HepG2 (cell line): ENCODE measurements at regions not wholly inside any gene's neighbourhood (a gene's known extent, or its start where the extent isn't known, plus 50 kb on each side); places are given as distances from the start of the nearest gene placed in this dataset.

Experiments
- CTCF ChIP-seq: sonication (generic); formaldehyde crosslinking; IDR thresholded peaks from 2 replicates; pipeline ENCODE4 v1.5.0; 2020; ENCODE audit warnings: mild to moderate bottlenecking, missing genetic modification reagents, moderate library complexity
- NFE2L2 ChIP-seq: fragments of 150-350 bp; IDR thresholded peaks from 2 replicates; pipeline ENCODE4 v1.6.1; 2014; ENCODE audit warnings: low read length
- POLR2A ChIP-seq, 2 experiments: IDR thresholded peaks; 2 replicates each; pipeline ENCODE4 v1.6.1; 2011; ENCODE audit warnings: low read depth in 2 of 2, low read length in 2 of 2, mild to moderate bottlenecking in 1 of 2, moderate library complexity in 1 of 2; ENCODE audit not compliant: insufficient read depth in 1 of 2
- SMC3 ChIP-seq: IDR thresholded peaks from 2 replicates; pipeline ENCODE4 v1.6.1; 2011; ENCODE audit warnings: low read length, improper control_type of control experiment
- USF2 ChIP-seq, 2 experiments: sonication (generic) in 1 of 2; formaldehyde crosslinking in 1 of 2; IDR thresholded peaks; 2 replicates each; pipeline versions ENCODE4 v1.5.1 to v1.6.1; 2011 to 2020; ENCODE audit warnings: borderline replicate concordance in 1 of 2, low read depth in 1 of 2, low read length in 1 of 2, mild to moderate bottlenecking in 1 of 2, missing genetic modification reagents in 1 of 2, moderate library complexity in 1 of 2
- ZBTB7A ChIP-seq: sonication (generic); formaldehyde crosslinking; IDR thresholded peaks from 2 replicates; pipeline ENCODE4 v1.8.0; 2022; ENCODE audit warnings: mild to moderate bottlenecking, missing genetic modification reagents
- ZNF747 ChIP-seq: sonication (generic); formaldehyde crosslinking; IDR thresholded peaks from 2 replicates; pipeline ENCODE4 v1.8.1; 2023; ENCODE audit warnings: missing genetic modification reagents, mild to moderate bottlenecking, borderline replicate concordance

- TF ChIP-seq CTCF, result no peak
- no peak for TF ChIP-seq POLR2A (IDR thresholded peaks at IDR 0.05; ENCODE audit: insufficient read depth in 1 of 2, low read depth in 2 of 2, low read length in 2 of 2)
- no peak for TF ChIP-seq ZNF747
- TF ChIP-seq SMC3, result no peak
- TF ChIP-seq ZBTB7A, result no peak
- no peak for TF ChIP-seq NFE2L2
- no peak for TF ChIP-seq USF2 (IDR thresholded peaks at IDR 0.05; ENCODE audit: low read depth, low read length)
- no peak for TF ChIP-seq USF2 (CRISPR knock-in tag; IDR thresholded peaks at IDR 0.05; ENCODE audit: borderline replicate concordance)
These were observed 354.4 kb downstream of the MYCN start for GRCh38 chr2:16294791-16295190.
